Activated naive CD8-positive, alpha-beta T cell (primary cell): ENCODE measurements at regions not wholly inside any gene's neighbourhood (a gene's known extent, or its start where the extent isn't known, plus 50 kb on each side); places are given as distances from the start of the nearest gene placed in this dataset.
"Not testable (repeated sequence)": the region's sequence is repeated elsewhere in the genome, so short reads cannot be mapped to it uniquely, and the experiment has no call there.

ENCODE experiments used
- H3K27ac Mint-ChIP-seq: one replicate; pipeline ENCODE4 v1.8.0; 2021; ENCODE audit warnings: mixed read lengths
- H3K27me3 Mint-ChIP-seq: one replicate; pipeline ENCODE4 v1.8.0; 2021; ENCODE audit warnings: mixed read lengths
- H3K36me3 Mint-ChIP-seq: one replicate; pipeline ENCODE4 v1.8.0; 2021; ENCODE audit warnings: mixed read lengths
- H3K4me1 Mint-ChIP-seq: one replicate; pipeline ENCODE4 v1.8.0; 2021; ENCODE audit warnings: low read depth, mixed read lengths
- H3K4me3 Mint-ChIP-seq: one replicate; pipeline ENCODE4 v1.8.0; 2021; ENCODE audit warnings: mild to moderate bottlenecking, mixed read lengths
- H3K9me3 Mint-ChIP-seq: one replicate; pipeline ENCODE4 v1.8.0; 2021; ENCODE audit warnings: low read depth, mixed read lengths

DNA sequence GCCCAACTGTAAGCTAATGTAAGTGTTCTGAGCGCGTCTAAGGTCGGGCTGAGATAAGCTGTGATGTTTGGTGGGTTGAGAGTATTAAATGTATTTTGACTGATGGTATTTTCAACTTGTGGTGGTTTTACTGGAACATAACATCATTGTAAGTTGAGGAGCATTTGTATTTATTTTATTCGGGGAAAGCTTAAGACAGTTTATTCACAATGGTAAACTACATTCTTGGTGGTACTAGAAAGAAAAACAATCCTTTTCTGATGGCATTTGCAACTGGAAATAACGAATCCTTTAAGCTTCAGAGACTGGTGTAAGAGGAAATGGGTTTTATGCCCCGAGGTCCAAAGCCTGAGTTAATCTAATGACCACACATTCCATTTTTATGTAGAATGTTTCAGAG lies 283.3 kb upstream of the NETO1 start:
- Mint-ChIP-seq H3K36me3 (no peaks in the 10 kb centered on the region), H3K27me3 (no peaks in the 10 kb centered on the region), H3K4me3 (no peak overlapping the region), H3K4me1 (no peaks in the 10 kb centered on the region), H3K27ac (no peak overlapping the region), H3K9me3 (no peaks in the 10 kb centered on the region)

- Mint-ChIP-seq H3K4me1 (no peaks in the 10 kb centered on the region), H3K4me3 (no peak overlapping the region), H3K9me3 (no peaks in the 10 kb centered on the region), H3K27ac (no peak overlapping the region), H3K27me3 (no peaks in the 10 kb centered on the region), H3K36me3 (no peaks in the 10 kb centered on the region)
Measured at GRCh38 chr18:73150199-73150598, 282.4 kb upstream of the NETO1 start.

DNA sequence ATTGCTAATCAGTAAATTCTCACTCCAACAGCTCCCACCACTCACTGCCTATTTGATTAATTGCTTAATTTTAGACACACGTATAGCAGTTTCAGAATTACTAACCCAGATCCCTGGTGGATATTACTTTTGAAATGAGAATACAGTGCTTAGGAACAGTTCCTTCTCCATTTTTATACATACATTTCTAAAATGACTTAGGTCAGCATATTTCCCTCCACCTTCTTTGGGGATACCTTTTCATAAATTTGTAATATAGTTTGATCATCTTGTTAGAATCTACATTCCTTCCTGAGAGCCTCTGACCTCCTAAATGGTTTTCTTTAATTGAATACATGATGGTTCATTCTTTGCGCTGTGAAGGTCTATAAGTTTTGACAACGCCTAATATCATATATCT lies 279.8 kb upstream of the NETO1 start:
- H3K4me3 Mint-ChIP-seq, result no peak overlapping the region
- H3K36me3 Mint-ChIP-seq, result no peaks in the 10 kb centered on the region
- peaks cover 5% of the 10 kb centered on the region for H3K9me3 Mint-ChIP-seq
- no peak overlapping the region for H3K27ac Mint-ChIP-seq
- no peaks in the 10 kb centered on the region for H3K27me3 Mint-ChIP-seq
- no peaks in the 10 kb centered on the region for H3K4me1 Mint-ChIP-seq

DNA sequence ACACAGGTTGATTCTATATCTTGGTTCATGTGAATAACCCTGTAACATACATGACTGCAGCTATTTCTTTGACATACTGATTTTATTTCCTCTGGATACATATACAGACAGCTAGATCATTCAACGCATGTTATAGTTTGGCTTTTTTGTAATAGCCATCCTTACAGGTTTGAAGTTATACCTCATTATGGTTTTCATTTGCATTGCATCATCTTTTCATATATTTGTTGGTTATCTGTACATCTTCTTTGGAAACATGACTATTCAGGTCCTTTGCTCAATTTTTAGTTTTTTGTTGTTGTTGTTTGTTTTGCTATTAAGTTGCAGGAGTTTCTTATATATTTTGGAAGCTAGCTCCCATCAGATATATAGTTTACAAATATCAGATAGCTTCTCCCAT lies 276.2 kb upstream of the NETO1 start:
- H3K4me1 Mint-ChIP-seq, result no peaks in the 10 kb centered on the region
- peaks cover 5% of the 10 kb centered on the region for H3K9me3 Mint-ChIP-seq
- no peak overlapping the region for H3K27ac Mint-ChIP-seq
- H3K36me3 Mint-ChIP-seq, result no peaks in the 10 kb centered on the region
- H3K4me3 Mint-ChIP-seq, result no peak overlapping the region
- H3K27me3 Mint-ChIP-seq, result no peaks in the 10 kb centered on the region

GRCh38 chr18:73136134-73136533 lies 268.3 kb upstream of the NETO1 start:
- Mint-ChIP-seq H3K27ac (no peak overlapping the region), H3K9me3 (peaks cover 4% of the 10 kb centered on the region), H3K36me3 (no peaks in the 10 kb centered on the region), H3K27me3 (no peaks in the 10 kb centered on the region), H3K4me1 (no peaks in the 10 kb centered on the region), H3K4me3 (no peak overlapping the region)

DNA sequence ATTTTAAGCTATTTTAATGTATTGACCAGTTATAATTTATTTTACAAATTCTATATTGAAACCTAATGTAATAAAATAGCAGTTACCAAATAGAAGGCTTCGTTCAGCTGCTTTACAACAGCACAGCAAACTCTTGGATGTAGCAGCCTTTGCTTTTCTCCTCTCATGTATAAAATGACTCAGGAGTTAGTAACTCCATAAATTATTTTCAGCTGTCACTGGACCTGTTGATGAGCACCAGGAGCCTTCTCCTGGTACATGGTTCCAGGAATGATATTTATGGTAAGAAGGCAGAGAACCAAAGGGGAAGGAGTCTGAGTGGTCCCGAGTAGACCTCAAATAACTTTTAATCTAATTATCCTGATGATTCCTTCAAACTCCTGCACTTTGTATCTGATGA lies 256.4 kb upstream of the NETO1 start:
- no peak overlapping the region for H3K4me3 Mint-ChIP-seq
- peaks cover 6% of the 10 kb centered on the region for H3K9me3 Mint-ChIP-seq
- no peak overlapping the region for H3K27ac Mint-ChIP-seq
- no peaks in the 10 kb centered on the region for H3K27me3 Mint-ChIP-seq
- H3K4me1 Mint-ChIP-seq, result no peaks in the 10 kb centered on the region
- H3K36me3 Mint-ChIP-seq, result no peaks in the 10 kb centered on the region

- Mint-ChIP-seq H3K36me3 (no peaks in the 10 kb centered on the region), H3K4me3 (no peak overlapping the region), H3K9me3 (peaks cover 3% of the 10 kb centered on the region), H3K4me1 (no peaks in the 10 kb centered on the region), H3K27me3 (no peaks in the 10 kb centered on the region), H3K27ac (no peak overlapping the region)
Measured at GRCh38 chr18:73121207-73121606, 253.4 kb upstream of the NETO1 start.

- H3K27ac Mint-ChIP-seq, result no peak overlapping the region
- H3K36me3 Mint-ChIP-seq, result no peaks in the 10 kb centered on the region
- H3K4me1 Mint-ChIP-seq, result no peaks in the 10 kb centered on the region
- H3K4me3 Mint-ChIP-seq, result no peak overlapping the region
- no peaks in the 10 kb centered on the region for H3K27me3 Mint-ChIP-seq
- H3K9me3 Mint-ChIP-seq, result peaks cover 3% of the 10 kb centered on the region
Measured at GRCh38 chr18:73120626-73121025, 252.8 kb upstream of the NETO1 start.

- Mint-ChIP-seq H3K9me3 (peaks cover 3% of the 10 kb centered on the region), H3K4me3 (no peak overlapping the region), H3K27me3 (no peaks in the 10 kb centered on the region), H3K36me3 (no peaks in the 10 kb centered on the region), H3K4me1 (no peaks in the 10 kb centered on the region), H3K27ac (no peak overlapping the region)
Measured at GRCh38 chr18:73119574-73119973, 251.8 kb upstream of the NETO1 start.

- Mint-ChIP-seq H3K4me1 (no peaks in the 10 kb centered on the region), H3K27me3 (no peaks in the 10 kb centered on the region)
Measured at GRCh38 chr18:73118121-73118816, 250.5 kb upstream of the NETO1 start.

DNA sequence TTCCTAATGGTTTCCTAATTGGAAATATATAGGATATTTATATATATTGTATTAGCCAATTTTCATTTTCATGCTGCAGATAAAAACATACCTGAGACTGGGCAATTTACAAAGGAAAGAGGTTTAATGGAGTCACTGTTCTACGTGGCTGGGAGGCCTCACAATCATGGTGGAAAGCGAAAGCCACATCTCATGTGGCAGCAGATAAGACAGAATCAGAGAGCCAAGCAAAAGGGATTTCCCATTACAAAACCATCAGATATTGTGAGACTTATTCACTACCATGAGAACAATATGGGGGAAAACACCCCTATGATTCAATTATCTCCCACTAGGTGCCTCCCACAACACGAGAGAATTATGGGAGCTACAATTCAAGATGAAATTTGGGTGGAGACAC lies 242.5 kb upstream of the NETO1 start:
- no peaks in the 10 kb centered on the region for H3K4me1 Mint-ChIP-seq
- no peak overlapping the region for H3K27ac Mint-ChIP-seq
- no peak overlapping the region for H3K4me3 Mint-ChIP-seq
- H3K27me3 Mint-ChIP-seq, result no peaks in the 10 kb centered on the region
- H3K36me3 Mint-ChIP-seq, result no peaks in the 10 kb centered on the region
- H3K9me3 Mint-ChIP-seq, result no peaks in the 10 kb centered on the region

More at GRCh38 chr18:73118121-73118816, 250.5 kb upstream of the NETO1 start:
- no peak overlapping the region for H3K4me3 Mint-ChIP-seq
- no peak overlapping the region for H3K27ac Mint-ChIP-seq
- peaks cover 3% of the 10 kb centered on the region for H3K9me3 Mint-ChIP-seq
- H3K36me3 Mint-ChIP-seq, result no peaks in the 10 kb centered on the region

DNA sequence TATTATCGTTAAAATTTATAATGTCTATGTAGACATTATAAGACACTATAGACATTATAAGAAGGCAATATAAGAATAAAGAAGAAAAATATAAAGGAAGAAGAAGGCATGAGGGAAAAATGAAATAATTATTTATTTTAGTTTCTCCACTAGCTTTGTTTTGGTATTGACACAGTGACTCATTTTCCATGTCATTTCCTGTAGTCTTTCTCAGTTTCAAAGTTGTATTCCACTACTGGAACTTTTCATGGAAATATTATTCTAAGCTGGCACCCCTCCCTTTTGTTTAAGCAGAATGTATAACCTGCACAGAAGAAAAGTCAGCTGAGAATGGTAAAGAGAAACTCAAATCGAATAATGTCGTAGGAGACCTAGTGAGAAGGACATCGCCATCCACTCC lies 234.2 kb upstream of the NETO1 start:
- Mint-ChIP-seq H3K27ac (no peak overlapping the region), H3K4me1 (no peaks in the 10 kb centered on the region), H3K27me3 (no peaks in the 10 kb centered on the region), H3K9me3 (peaks cover 10% of the 10 kb centered on the region), H3K36me3 (no peaks in the 10 kb centered on the region), H3K4me3 (no peak overlapping the region)

DNA sequence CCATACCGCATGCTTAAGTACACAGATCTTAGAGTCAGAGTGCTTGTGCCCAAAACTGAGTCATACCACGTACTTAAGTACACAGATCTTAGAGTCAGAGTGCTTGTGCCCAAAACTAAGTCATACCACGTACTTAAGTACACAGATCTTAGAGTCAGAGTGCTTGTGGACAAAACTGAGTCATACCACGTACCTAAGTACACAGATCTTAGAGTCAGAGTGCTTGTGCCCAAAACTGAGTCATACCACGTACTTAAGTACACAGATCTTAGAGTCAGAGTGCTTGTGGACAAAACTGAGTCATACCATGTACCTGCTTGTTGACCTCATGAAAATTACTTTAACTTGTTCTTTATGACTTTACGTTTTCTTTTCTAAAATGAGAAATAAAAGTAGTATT lies 233.7 kb upstream of the NETO1 start:
- not testable (repeated sequence) for H3K4me3 Mint-ChIP-seq, H3K27ac Mint-ChIP-seq, H3K4me1 Mint-ChIP-seq, H3K27me3 Mint-ChIP-seq, H3K36me3 Mint-ChIP-seq, H3K9me3 Mint-ChIP-seq

DNA sequence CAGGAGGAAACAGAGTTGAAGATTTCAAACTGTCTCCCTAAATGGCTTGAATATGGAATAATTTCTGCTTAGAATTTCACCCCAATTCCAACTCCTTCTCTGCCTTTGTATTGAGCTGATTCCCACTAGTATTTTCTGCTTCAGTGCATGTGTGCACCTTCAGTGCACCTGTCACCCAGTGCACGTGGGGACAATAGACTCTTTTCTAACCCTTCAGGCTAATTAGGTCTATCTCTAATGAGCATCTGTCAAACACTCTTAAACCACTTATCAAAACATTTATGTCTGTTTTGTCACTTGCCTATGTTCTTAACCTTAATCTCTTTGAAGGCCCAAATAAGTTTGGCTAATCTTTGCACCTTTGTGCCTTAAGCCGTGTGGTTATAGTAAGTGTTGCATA lies 232.0 kb upstream of the NETO1 start:
- Mint-ChIP-seq H3K9me3 (peaks cover 10% of the 10 kb centered on the region), H3K4me1 (no peaks in the 10 kb centered on the region), H3K36me3 (no peaks in the 10 kb centered on the region), H3K27ac (no peak overlapping the region), H3K4me3 (no peak overlapping the region), H3K27me3 (no peaks in the 10 kb centered on the region)

- Mint-ChIP-seq H3K36me3 (no peaks in the 10 kb centered on the region), H3K9me3 (peaks cover 19% of the 10 kb centered on the region), H3K27ac (no peak overlapping the region), H3K27me3 (no peaks in the 10 kb centered on the region), H3K4me1 (no peaks in the 10 kb centered on the region), H3K4me3 (no peak overlapping the region)
Measured at GRCh38 chr18:73093687-73094250, 226.0 kb upstream of the NETO1 start.

GRCh38 chr18:73088445-73088844 lies 220.7 kb upstream of the NETO1 start:
- H3K9me3 Mint-ChIP-seq, result peaks cover 10% of the 10 kb centered on the region
- H3K27ac Mint-ChIP-seq, result no peak overlapping the region
- H3K36me3 Mint-ChIP-seq, result no peaks in the 10 kb centered on the region
- no peaks in the 10 kb centered on the region for H3K27me3 Mint-ChIP-seq
- H3K4me1 Mint-ChIP-seq, result no peaks in the 10 kb centered on the region
- no peak overlapping the region for H3K4me3 Mint-ChIP-seq
